ENCODE measurements at regions not wholly inside any gene's neighbourhood (a gene's known extent, or its start where the extent isn't known, plus 50 kb on each side); places are given as distances from the start of the nearest gene placed in this dataset.

DNA sequence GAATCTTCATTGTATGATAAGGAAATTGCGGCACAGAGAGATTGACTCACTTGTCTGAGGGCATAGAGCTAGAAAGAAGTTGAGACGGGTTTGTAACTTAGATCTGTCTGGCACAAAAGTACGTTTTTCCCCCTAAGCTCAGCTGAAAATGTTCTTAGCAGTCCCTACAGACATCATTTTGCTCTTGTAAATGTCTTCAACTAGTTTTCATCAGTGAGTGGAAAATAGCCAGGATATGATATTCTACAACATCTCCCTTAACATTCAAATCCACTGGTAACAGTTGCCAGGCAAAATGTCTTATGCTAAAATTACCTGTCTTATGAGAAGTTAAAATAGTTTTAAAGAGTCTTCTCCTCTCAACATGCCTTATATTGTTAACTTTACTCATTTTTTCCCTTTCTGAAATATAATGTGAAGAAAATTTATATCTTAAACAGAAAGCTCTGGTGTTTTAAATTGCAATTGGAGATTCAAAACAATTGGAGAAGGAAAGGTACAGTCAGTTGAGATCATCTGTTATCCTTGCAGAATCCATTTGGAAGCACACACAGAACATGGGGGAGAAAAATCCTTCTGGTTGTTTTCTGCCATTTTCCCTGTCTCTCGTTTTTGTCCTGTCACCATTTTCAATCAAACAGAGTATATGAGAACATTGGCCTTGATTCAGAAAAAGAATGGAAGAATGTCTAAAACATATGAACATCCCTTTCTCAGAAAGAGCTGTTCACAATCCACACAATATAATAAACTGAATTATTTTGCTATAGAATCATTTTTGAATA, 255.0 kb downstream of the TRIB2 start:
- H3K4me1 ChIP-seq (ENCODE audit: insufficient read depth, low read length), result no peaks in the 10 kb centered on the region
- TF ChIP-seq, protein P1, sequence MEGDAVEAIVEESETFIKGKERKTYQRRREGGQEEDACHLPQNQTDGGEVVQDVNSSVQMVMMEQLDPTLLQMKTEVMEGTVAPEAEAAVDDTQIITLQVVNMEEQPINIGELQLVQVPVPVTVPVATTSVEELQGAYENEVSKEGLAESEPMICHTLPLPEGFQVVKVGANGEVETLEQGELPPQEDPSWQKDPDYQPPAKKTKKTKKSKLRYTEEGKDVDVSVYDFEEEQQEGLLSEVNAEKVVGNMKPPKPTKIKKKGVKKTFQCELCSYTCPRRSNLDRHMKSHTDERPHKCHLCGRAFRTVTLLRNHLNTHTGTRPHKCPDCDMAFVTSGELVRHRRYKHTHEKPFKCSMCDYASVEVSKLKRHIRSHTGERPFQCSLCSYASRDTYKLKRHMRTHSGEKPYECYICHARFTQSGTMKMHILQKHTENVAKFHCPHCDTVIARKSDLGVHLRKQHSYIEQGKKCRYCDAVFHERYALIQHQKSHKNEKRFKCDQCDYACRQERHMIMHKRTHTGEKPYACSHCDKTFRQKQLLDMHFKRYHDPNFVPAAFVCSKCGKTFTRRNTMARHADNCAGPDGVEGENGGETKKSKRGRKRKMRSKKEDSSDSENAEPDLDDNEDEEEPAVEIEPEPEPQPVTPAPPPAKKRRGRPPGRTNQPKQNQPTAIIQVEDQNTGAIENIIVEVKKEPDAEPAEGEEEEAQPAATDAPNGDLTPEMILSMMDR (IDR thresholded peaks at IDR 0.05; ENCODE audit: extremely low read depth, low read depth, low read length), result no peak
- H3K36me3 ChIP-seq (ENCODE audit: insufficient read depth, low read length), result no peaks in the 10 kb centered on the region
- no peak for DNase-seq (ENCODE audit: insufficient read length, low spot score, missing footprints)
- H3K4me2 ChIP-seq (ENCODE audit: insufficient read depth, low read length), result no peak overlapping the region
- H3K9me3 ChIP-seq (ENCODE audit: low read depth, low read length), result no peaks in the 10 kb centered on the region
- H3K4me3 ChIP-seq (ENCODE audit: insufficient read depth, low read length), result no peak overlapping the region
- no peaks in the 10 kb centered on the region for H4K20me1 ChIP-seq (ENCODE audit: insufficient read depth, low read length)
- no peaks in the 10 kb centered on the region for H3K27me3 ChIP-seq (ENCODE audit: insufficient read depth, low read length)
- no peaks in the 10 kb centered on the region for H3K79me2 ChIP-seq (ENCODE audit: insufficient read depth, low read length)
- H2AFZ ChIP-seq (ENCODE audit: low read length), result no peak overlapping the region
- H3K27ac ChIP-seq (ENCODE audit: low read depth, low read length), result no peak overlapping the region

DNA sequence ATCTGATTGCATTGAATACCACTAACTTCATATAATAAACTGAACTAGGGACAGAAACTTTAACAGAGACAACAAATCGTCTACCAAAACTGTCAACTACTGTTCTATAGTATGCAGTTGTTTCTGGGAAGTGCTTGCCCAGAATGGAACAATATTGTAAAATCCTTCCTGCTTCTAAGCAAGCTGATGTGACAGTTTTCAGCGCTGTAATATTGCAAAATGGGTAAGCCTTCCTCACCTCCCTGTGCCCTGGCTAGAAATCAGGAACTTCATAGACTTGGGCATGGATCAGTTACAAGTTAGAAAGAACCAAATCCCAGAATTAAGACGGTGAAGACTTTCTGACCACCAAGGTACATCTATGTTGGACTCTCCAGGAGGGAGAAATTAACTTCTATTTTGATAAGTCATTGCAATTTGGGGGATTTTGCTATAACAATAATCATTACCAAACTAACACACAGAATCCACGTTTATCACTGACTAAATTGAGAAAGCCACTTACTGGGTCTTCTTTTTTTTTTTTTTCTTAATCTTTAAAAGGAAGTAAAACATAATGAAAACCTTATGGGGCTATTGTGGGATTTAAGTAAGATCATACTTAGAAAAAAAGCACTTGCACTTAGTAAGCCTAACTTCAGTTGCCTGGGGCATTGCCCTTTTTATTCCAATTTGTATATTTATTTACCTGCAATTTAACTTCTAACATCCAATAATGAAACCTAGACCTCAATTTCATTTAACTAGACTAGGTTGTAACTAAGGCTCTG, 261.5 kb downstream of the TRIB2 start:
- Histone ChIP-seq H3K79me2 (ENCODE audit: insufficient read depth, low read length) (no peaks in the 10 kb centered on the region), H4K20me1 (ENCODE audit: insufficient read depth, low read length) (no peaks in the 10 kb centered on the region), H3K27me3 (ENCODE audit: insufficient read depth, low read length) (no peaks in the 10 kb centered on the region), H3K4me3 (ENCODE audit: insufficient read depth, low read length) (no peak overlapping the region), H3K4me2 (ENCODE audit: insufficient read depth, low read length) (no peak overlapping the region), H2AFZ (ENCODE audit: low read length) (no peak overlapping the region), H3K4me1 (ENCODE audit: insufficient read depth, low read length) (no peaks in the 10 kb centered on the region), H3K27ac (ENCODE audit: low read depth, low read length) (no peak overlapping the region), H3K36me3 (ENCODE audit: insufficient read depth, low read length) (no peaks in the 10 kb centered on the region), H3K9me3 (ENCODE audit: low read depth, low read length) (no peaks in the 10 kb centered on the region)
- DNase-seq (ENCODE audit: insufficient read length, low spot score, missing footprints), result no peak
- TF ChIP-seq, protein P1 (IDR thresholded peaks at IDR 0.05; ENCODE audit: extremely low read depth, low read depth, low read length), result no peak

DNA sequence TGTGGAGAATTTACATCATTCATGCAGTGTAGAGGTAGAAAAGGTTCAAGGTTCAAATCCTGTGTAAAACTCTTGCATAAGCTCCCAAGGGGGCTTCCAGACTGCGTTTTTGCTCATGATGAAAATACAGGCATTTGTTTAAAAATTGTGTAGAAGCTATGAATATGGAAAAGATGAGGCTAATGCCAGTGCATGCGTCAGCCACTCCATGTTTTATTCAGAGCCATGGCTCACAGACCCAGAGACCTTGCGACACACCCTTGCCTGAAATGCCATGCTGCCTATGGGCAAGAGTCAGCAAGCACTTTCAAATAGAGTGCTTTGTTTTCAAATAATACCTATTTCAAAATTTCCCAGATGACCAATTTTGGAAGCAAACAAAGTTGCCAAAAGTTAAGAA, 262.3 kb downstream of the TRIB2 start:
- no peak overlapping the region for H3K4me3 ChIP-seq (ENCODE audit: insufficient read depth, low read length)
- H3K4me2 ChIP-seq (ENCODE audit: insufficient read depth, low read length), result no peak overlapping the region
- H3K27me3 ChIP-seq (ENCODE audit: insufficient read depth, low read length), result no peaks in the 10 kb centered on the region
- no peaks in the 10 kb centered on the region for H3K9me3 ChIP-seq (ENCODE audit: low read depth, low read length)
- H3K79me2 ChIP-seq (ENCODE audit: insufficient read depth, low read length), result no peaks in the 10 kb centered on the region
- no peaks in the 10 kb centered on the region for H3K36me3 ChIP-seq (ENCODE audit: insufficient read depth, low read length)
- no peak for DNase-seq (ENCODE audit: insufficient read length, low spot score, missing footprints)
- no peak overlapping the region for H2AFZ ChIP-seq (ENCODE audit: low read length)
- no peaks in the 10 kb centered on the region for H3K4me1 ChIP-seq (ENCODE audit: insufficient read depth, low read length)
- TF ChIP-seq, protein P1 (IDR thresholded peaks at IDR 0.05; ENCODE audit: extremely low read depth, low read depth, low read length), result no peak
- H3K27ac ChIP-seq (ENCODE audit: low read depth, low read length), result no peak overlapping the region
- no peaks in the 10 kb centered on the region for H4K20me1 ChIP-seq (ENCODE audit: insufficient read depth, low read length)

DNA sequence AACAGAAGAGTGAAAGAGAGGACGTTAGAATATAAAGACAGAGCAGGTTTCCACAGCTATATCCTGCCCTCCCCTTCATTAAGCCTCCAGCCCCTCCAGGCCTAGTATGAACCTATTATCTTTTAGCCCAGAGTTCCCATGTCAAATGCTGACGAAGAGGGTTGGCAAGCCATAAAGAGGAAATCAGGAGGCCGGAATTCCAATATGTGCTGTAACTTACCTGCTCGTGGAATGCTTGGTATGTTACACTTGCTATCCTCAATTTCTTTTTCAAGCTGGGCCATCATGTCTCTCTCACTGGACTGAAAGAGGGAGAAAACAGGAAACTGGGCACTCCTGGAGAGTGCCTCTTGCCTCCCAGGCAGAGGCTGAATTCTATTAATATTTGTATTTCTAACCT, 264.1 kb downstream of the TRIB2 start:
- H2AFZ ChIP-seq (ENCODE audit: low read length), result no peak overlapping the region
- H3K36me3 ChIP-seq (ENCODE audit: insufficient read depth, low read length), result no peaks in the 10 kb centered on the region
- H3K9me3 ChIP-seq (ENCODE audit: low read depth, low read length), result no peaks in the 10 kb centered on the region
- H3K27me3 ChIP-seq (ENCODE audit: insufficient read depth, low read length), result no peaks in the 10 kb centered on the region
- no peak overlapping the region for H3K4me3 ChIP-seq (ENCODE audit: insufficient read depth, low read length)
- DNase-seq (ENCODE audit: insufficient read length, low spot score, missing footprints), result no peak
- H3K27ac ChIP-seq (ENCODE audit: low read depth, low read length), result no peak overlapping the region
- no peaks in the 10 kb centered on the region for H3K4me1 ChIP-seq (ENCODE audit: insufficient read depth, low read length)
- TF ChIP-seq, protein P1 (IDR thresholded peaks at IDR 0.05; ENCODE audit: extremely low read depth, low read depth, low read length), result no peak
- H3K79me2 ChIP-seq (ENCODE audit: insufficient read depth, low read length), result no peaks in the 10 kb centered on the region
- H3K4me2 ChIP-seq (ENCODE audit: insufficient read depth, low read length), result no peak overlapping the region
- H4K20me1 ChIP-seq (ENCODE audit: insufficient read depth, low read length), result no peaks in the 10 kb centered on the region
